ENCODE measurements at regions not wholly inside any gene's neighbourhood (a gene's known extent, or its start where the extent isn't known, plus 50 kb on each side); places are given as distances from the start of the nearest gene placed in this dataset.

DNA sequence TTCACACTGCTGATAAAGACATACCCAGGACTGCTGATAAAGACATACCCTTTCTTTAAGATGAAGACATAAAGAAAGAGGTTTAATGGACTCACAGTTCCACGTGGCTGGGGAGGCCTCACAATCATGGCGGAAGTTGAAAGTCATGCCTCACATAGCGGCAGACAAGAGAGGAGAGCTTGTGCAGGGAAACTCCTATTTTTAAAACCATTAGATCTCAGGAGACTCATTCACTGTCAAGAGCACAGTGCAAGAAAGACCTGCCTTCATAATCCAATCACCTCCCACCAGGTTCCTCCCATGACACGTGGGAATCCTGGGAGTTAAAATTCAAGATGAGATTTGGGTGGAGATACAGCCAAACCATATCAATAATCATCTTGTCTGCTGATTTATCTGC, 278.1 kb downstream of the SLC6A15 start:
- TF ChIP-seq JUN (IDR thresholded peaks at IDR 0.05; ENCODE audit: low read depth, low read length), result no peak
- no peak for TF ChIP-seq POU5F1 (IDR thresholded peaks at IDR 0.05; ENCODE audit: low read depth, low read length)
- TF ChIP-seq, protein P1, sequence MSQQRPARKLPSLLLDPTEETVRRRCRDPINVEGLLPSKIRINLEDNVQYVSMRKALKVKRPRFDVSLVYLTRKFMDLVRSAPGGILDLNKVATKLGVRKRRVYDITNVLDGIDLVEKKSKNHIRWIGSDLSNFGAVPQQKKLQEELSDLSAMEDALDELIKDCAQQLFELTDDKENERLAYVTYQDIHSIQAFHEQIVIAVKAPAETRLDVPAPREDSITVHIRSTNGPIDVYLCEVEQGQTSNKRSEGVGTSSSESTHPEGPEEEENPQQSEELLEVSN (IDR thresholded peaks at IDR 0.05), result no peak
- no peak for TF ChIP-seq KDM1A (IDR thresholded peaks at IDR 0.05; ENCODE audit: borderline replicate concordance, low read length)
- no peak for TF ChIP-seq EZH2 (IDR thresholded peaks at IDR 0.05; ENCODE audit: low read depth, low read length, severe bottlenecking)
- TF ChIP-seq, protein P2, sequence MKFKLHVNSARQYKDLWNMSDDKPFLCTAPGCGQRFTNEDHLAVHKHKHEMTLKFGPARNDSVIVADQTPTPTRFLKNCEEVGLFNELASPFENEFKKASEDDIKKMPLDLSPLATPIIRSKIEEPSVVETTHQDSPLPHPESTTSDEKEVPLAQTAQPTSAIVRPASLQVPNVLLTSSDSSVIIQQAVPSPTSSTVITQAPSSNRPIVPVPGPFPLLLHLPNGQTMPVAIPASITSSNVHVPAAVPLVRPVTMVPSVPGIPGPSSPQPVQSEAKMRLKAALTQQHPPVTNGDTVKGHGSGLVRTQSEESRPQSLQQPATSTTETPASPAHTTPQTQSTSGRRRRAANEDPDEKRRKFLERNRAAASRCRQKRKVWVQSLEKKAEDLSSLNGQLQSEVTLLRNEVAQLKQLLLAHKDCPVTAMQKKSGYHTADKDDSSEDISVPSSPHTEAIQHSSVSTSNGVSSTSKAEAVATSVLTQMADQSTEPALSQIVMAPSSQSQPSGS (IDR thresholded peaks at IDR 0.05; ENCODE audit: low read length), result no peak
- TF ChIP-seq KDM4A (IDR thresholded peaks at IDR 0.05; ENCODE audit: low read depth, low read length, severe bottlenecking), result no peak
- TF ChIP-seq SUZ12 (IDR thresholded peaks at IDR 0.05; ENCODE audit: low read length), result no peak
- H2BK15ac ChIP-seq (ENCODE audit: low read length), result no peak overlapping the region
- H3K23ac ChIP-seq (ENCODE audit: insufficient read length), result no peak overlapping the region
- H2BK12ac ChIP-seq (ENCODE audit: low read depth, low read length), result no peak overlapping the region
- CTCF ChIA-PET (ENCODE audit: partially characterized antibody), result no interaction called here
- H4K91ac ChIP-seq (replicated peaks; ENCODE audit: insufficient read length, low read length), result no peak overlapping the region
- H3K4me2 ChIP-seq (ENCODE audit: insufficient read depth in 1 of 2, low read depth in 2 of 2, low read length in 2 of 2), result no peak overlapping the region
- no peak overlapping the region for H3K14ac ChIP-seq (ENCODE audit: insufficient read length)
- FAIRE-seq (no peak), DNase-seq (ENCODE audit: low read depth in 1 of 2, low spot score in 2 of 2) (no peak)
- no peaks in the 10 kb centered on the region for H3K79me2 ChIP-seq (ENCODE audit: control insufficient read depth in 1 of 2, insufficient read depth in 2 of 2, low read length in 2 of 2)
- H3K4me1 ChIP-seq (replicated peaks in 1 of 4; ENCODE audit: control insufficient read depth in 3 of 4, insufficient read depth in 4 of 4, low read length in 3 of 4), result no peaks in the 10 kb centered on the region
- no peaks in the 10 kb centered on the region for H3K27me3 ChIP-seq (replicated peaks in 1 of 4; ENCODE audit: control insufficient read depth in 3 of 4, extremely low read depth in 1 of 4, insufficient read depth in 3 of 4, low read length in 3 of 4)
- no peak overlapping the region for H4K5ac ChIP-seq (ENCODE audit: insufficient read length, low read depth, low read length)
- no peak overlapping the region for H3K4me3 ChIP-seq (ENCODE audit: extremely low read depth in 1 of 4, insufficient read depth in 2 of 4, low read depth in 3 of 4, low read length in 4 of 4)
- no peak overlapping the region for H2BK5ac ChIP-seq (ENCODE audit: low read depth, low read length)
- H2AK5ac ChIP-seq (ENCODE audit: low read depth, low read length), result no peak overlapping the region
- no peaks in the 10 kb centered on the region for H3K23me2 ChIP-seq (ENCODE audit: low read depth, low read length)
- no peak overlapping the region for H3K27ac ChIP-seq (ENCODE audit: low read depth, low read length)
- POLR2A ChIA-PET (ENCODE audit: partially characterized antibody), result interaction anchor here (0.6 kb wide), 1 partner anchor 10 kb away, joined by 3 read pairs; no protein-coding TSS in a partner anchor
- no peak overlapping the region for H3K9ac ChIP-seq (replicated peaks in 1 of 4; ENCODE audit: extremely low read depth in 1 of 4, low read depth in 3 of 4, low read length in 3 of 4)
- no peak overlapping the region for H4K8ac ChIP-seq (ENCODE audit: extremely low read depth, insufficient read depth, low read length)
- no peak overlapping the region for H3K4ac ChIP-seq (replicated peaks; ENCODE audit: insufficient read length, low read depth, low read length)
- H3K56ac ChIP-seq (replicated peaks; ENCODE audit: insufficient read length, low read depth, low read length), result no peak overlapping the region
- H2BK120ac ChIP-seq (replicated peaks; ENCODE audit: low read depth, low read length), result no peak overlapping the region
- H4K20me1 ChIP-seq (replicated peaks in 1 of 2; ENCODE audit: control insufficient read depth in 1 of 2, insufficient read depth in 2 of 2, low read length in 2 of 2), result no peaks in the 10 kb centered on the region
- H2AFZ ChIP-seq (ENCODE audit: low read length), result no peak overlapping the region
- H3K79me1 ChIP-seq (ENCODE audit: low read depth, low read length), result no peaks in the 10 kb centered on the region
- no peak overlapping the region for H3K18ac ChIP-seq (ENCODE audit: extremely low read depth, low read length)
- no peak overlapping the region for H2BK20ac ChIP-seq (ENCODE audit: low read length)
- 90% methylated on average over 4 of the region's 4 CpGs; no CpG with 5 or more reads in 1 of the 2 experiments for WGBS, 2 experiments (ENCODE audit: extremely low coverage in 1 of 2, insufficient coverage in 1 of 2, insufficient read length in 1 of 2, insufficient replicate concordance in 2 of 2, low coverage in 1 of 2, low lambda C conversion rate in 2 of 2, missing lambda C conversion rate in 1 of 2)
- H3K36me3 ChIP-seq (ENCODE audit: control insufficient read depth in 2 of 4, insufficient read depth in 4 of 4, low read length in 3 of 4), result no peaks in the 10 kb centered on the region
- H3K9me3 ChIP-seq (ENCODE audit: insufficient read depth in 2 of 2, low read depth in 1 of 2, low read length in 1 of 2), result no peaks in the 10 kb centered on the region

Data from H1 (cell line).